ENCODE measurements at regions not wholly inside any gene's neighbourhood (a gene's known extent, or its start where the extent isn't known, plus 50 kb on each side); places are given as distances from the start of the nearest gene placed in this dataset.

- no peak for DNase-seq
- peaks cover 6% of the 10 kb centered on the region for H3K9me3 Mint-ChIP-seq
- CTCF ChIA-PET: interaction anchor here (0.7 to 1.3 kb wide), 2 partner anchors 8 to 38 kb away, joined by 4 to 5 read pairs; no protein-coding TSS in a partner anchor
- no peak overlapping the region for H3K27ac Mint-ChIP-seq
- no peaks in the 10 kb centered on the region for H3K36me3 Mint-ChIP-seq
- peaks cover 40% of the 10 kb centered on the region for H3K4me1 Mint-ChIP-seq
- H3K27me3 Mint-ChIP-seq: peaks cover 11% of the 10 kb centered on the region
- no peak overlapping the region for H3K4me3 Mint-ChIP-seq
These were observed 191.9 kb downstream of the BCAS1 start for GRCh38 chr20:53878262-53879047.

- H3K4me1 Mint-ChIP-seq: peaks cover 52% of the 10 kb centered on the region
- no peak overlapping the region for H3K27ac Mint-ChIP-seq
- no peaks in the 10 kb centered on the region for H3K36me3 Mint-ChIP-seq
- DNase-seq: no peak
- H3K4me3 Mint-ChIP-seq: no peak overlapping the region
- peaks cover 11% of the 10 kb centered on the region for H3K27me3 Mint-ChIP-seq
- CTCF ChIA-PET: no interaction called here
- peaks cover 2% of the 10 kb centered on the region for H3K9me3 Mint-ChIP-seq
These were observed 193.4 kb downstream of the BCAS1 start for GRCh38 chr20:53876956-53877355.

GRCh38 chr20:53876470-53876869 is 193.9 kb downstream of the BCAS1 start:
- H3K4me1 Mint-ChIP-seq: peaks cover 57% of the 10 kb centered on the region
- CTCF ChIA-PET: no interaction called here
- DNase-seq: no peak
- H3K4me3 Mint-ChIP-seq: no peak overlapping the region
- H3K9me3 Mint-ChIP-seq: peaks cover 2% of the 10 kb centered on the region
- H3K27ac Mint-ChIP-seq: no peak overlapping the region
- peaks cover 2% of the 10 kb centered on the region for H3K36me3 Mint-ChIP-seq
- peaks cover 11% of the 10 kb centered on the region for H3K27me3 Mint-ChIP-seq

- peaks cover 63% of the 10 kb centered on the region for H3K4me1 Mint-ChIP-seq
- CTCF ChIA-PET: no interaction called here
- H3K36me3 Mint-ChIP-seq: peaks cover 2% of the 10 kb centered on the region
- DNase-seq: no peak
- peaks cover 2% of the 10 kb centered on the region for H3K9me3 Mint-ChIP-seq
- peak overlapping the region; percentile 56 for H3K27ac Mint-ChIP-seq
- H3K27me3 Mint-ChIP-seq: peaks cover 11% of the 10 kb centered on the region
- H3K4me3 Mint-ChIP-seq: no peak overlapping the region
These were observed 194.9 kb downstream of the BCAS1 start for GRCh38 chr20:53875452-53875851.

- peaks cover 63% of the 10 kb centered on the region for H3K4me1 Mint-ChIP-seq
- H3K36me3 Mint-ChIP-seq: peaks cover 2% of the 10 kb centered on the region
- H3K9me3 Mint-ChIP-seq: peaks cover 2% of the 10 kb centered on the region
- H3K27me3 Mint-ChIP-seq: peaks cover 11% of the 10 kb centered on the region
- CTCF ChIA-PET: interaction anchor here (0.6 to 0.7 kb wide), 2 partner anchors 26 to 34 kb away, joined by 3 read pairs; no protein-coding TSS in a partner anchor
- no peak overlapping the region for H3K27ac Mint-ChIP-seq
- H3K4me3 Mint-ChIP-seq: no peak overlapping the region
- no peak for DNase-seq
These were observed 195.7 kb downstream of the BCAS1 start for GRCh38 chr20:53874706-53875105.

- Mint-ChIP-seq H3K4me1 (peaks cover 65% of the 10 kb centered on the region), H3K27ac (peak overlapping the region; percentile 50), H3K27me3 (peaks cover 11% of the 10 kb centered on the region), H3K4me3 (no peak overlapping the region), H3K36me3 (peaks cover 2% of the 10 kb centered on the region), H3K9me3 (peaks cover 2% of the 10 kb centered on the region)
- CTCF ChIA-PET: interaction anchor here (0.6 to 3.1 kb wide), 3 partner anchors 27 to 41 kb away, joined by 3 to 19 read pairs (median 3); no protein-coding TSS in a partner anchor
- no peak for DNase-seq
These were observed 196.3 kb downstream of the BCAS1 start for GRCh38 chr20:53874104-53874503.

- peak overlapping the region; percentile 98 for H3K27ac Mint-ChIP-seq
- H3K36me3 Mint-ChIP-seq: peaks cover 2% of the 10 kb centered on the region
- peaks cover 59% of the 10 kb centered on the region for H3K4me1 Mint-ChIP-seq
- CTCF ChIA-PET: interaction anchor here (0.7 to 3.1 kb wide), 5 partner anchors 26 to 253 kb away, joined by 3 to 19 read pairs (median 6); no protein-coding TSS in a partner anchor
- DNase-seq: no peak
- peaks cover 11% of the 10 kb centered on the region for H3K27me3 Mint-ChIP-seq
- H3K4me3 Mint-ChIP-seq: peak overlapping the region; percentile 76
- peaks cover 2% of the 10 kb centered on the region for H3K9me3 Mint-ChIP-seq
These were observed 197.2 kb downstream of the BCAS1 start for GRCh38 chr20:53873230-53873604.

- Mint-ChIP-seq H3K4me3 (peak overlapping the region; percentile 76), H3K27ac (peak overlapping the region; percentile 98), H3K36me3 (peaks cover 2% of the 10 kb centered on the region), H3K9me3 (peaks cover 2% of the 10 kb centered on the region), H3K4me1 (peaks cover 63% of the 10 kb centered on the region), H3K27me3 (peaks cover 11% of the 10 kb centered on the region)
- peak; percentile 72 for DNase-seq
- CTCF ChIA-PET: interaction anchor here (0.7 to 3.1 kb wide), 16 partner anchors 8 to 293 kb away, joined by 3 to 19 read pairs (median 4); no protein-coding TSS in a partner anchor
These were observed 197.7 kb downstream of the BCAS1 start for GRCh38 chr20:53872561-53873229.

- Mint-ChIP-seq H3K27ac (peak overlapping the region; percentile 98), H3K4me1 (peaks cover 69% of the 10 kb centered on the region), H3K4me3 (peak overlapping the region; percentile 76), H3K27me3 (peaks cover 9% of the 10 kb centered on the region), H3K9me3 (peaks cover 2% of the 10 kb centered on the region), H3K36me3 (peaks cover 2% of the 10 kb centered on the region)
- CTCF ChIA-PET: interaction anchor here (0.7 to 3.1 kb wide), 16 partner anchors 9 to 293 kb away, joined by 3 to 19 read pairs (median 4); no protein-coding TSS in a partner anchor
- no peak for DNase-seq
These were observed 198.3 kb downstream of the BCAS1 start for GRCh38 chr20:53872081-53872541.

- no peak overlapping the region for H3K4me3 Mint-ChIP-seq
- peak overlapping the region; percentile 98 for H3K27ac Mint-ChIP-seq
- DNase-seq: no peak
- H3K9me3 Mint-ChIP-seq: peaks cover 2% of the 10 kb centered on the region
- peaks cover 75% of the 10 kb centered on the region for H3K4me1 Mint-ChIP-seq
- CTCF ChIA-PET: interaction anchor here (0.7 to 3.1 kb wide), 14 partner anchors 10 to 292 kb away, joined by 3 to 19 read pairs (median 4); no protein-coding TSS in a partner anchor
- peaks cover 2% of the 10 kb centered on the region for H3K36me3 Mint-ChIP-seq
- H3K27me3 Mint-ChIP-seq: peaks cover 7% of the 10 kb centered on the region
These were observed 198.9 kb downstream of the BCAS1 start for GRCh38 chr20:53871541-53871940.

GRCh38 chr20:53870426-53871315 is 199.7 kb downstream of the BCAS1 start:
- H3K36me3 Mint-ChIP-seq: peaks cover 2% of the 10 kb centered on the region
- peaks cover 4% of the 10 kb centered on the region for H3K27me3 Mint-ChIP-seq
- H3K4me3 Mint-ChIP-seq: no peak overlapping the region
- H3K27ac Mint-ChIP-seq: peak overlapping the region; percentile 98
- H3K9me3 Mint-ChIP-seq: peaks cover under 1% of the 10 kb centered on the region
- CTCF ChIA-PET: interaction anchor here (0.8 to 3.1 kb wide), 10 partner anchors 9 to 293 kb away, joined by 3 to 19 read pairs (median 5); no protein-coding TSS in a partner anchor
- H3K4me1 Mint-ChIP-seq: peaks cover 81% of the 10 kb centered on the region
- DNase-seq: no peak

GRCh38 chr20:53869466-53870258 is 200.7 kb downstream of the BCAS1 start:
- DNase-seq: peak; percentile 83
- H3K4me3 Mint-ChIP-seq: no peak overlapping the region
- peaks cover 87% of the 10 kb centered on the region for H3K4me1 Mint-ChIP-seq
- no peaks in the 10 kb centered on the region for H3K9me3 Mint-ChIP-seq
- H3K27ac Mint-ChIP-seq: peak overlapping the region; percentile 81
- CTCF ChIA-PET: interaction anchor here (0.8 to 1.4 kb wide), 9 partner anchors 10 to 292 kb away, joined by 3 to 8 read pairs (median 5); no protein-coding TSS in a partner anchor
- H3K27me3 Mint-ChIP-seq: no peaks in the 10 kb centered on the region
- peaks cover 2% of the 10 kb centered on the region for H3K36me3 Mint-ChIP-seq

Data from activated naive CD4-positive, alpha-beta T cell treated with anti-CD3 and anti-CD28 coated beads, Interleukin-2, amount 10 ng/mL, durations not matched to agents 7 days and 5 days (primary cell).